ENCODE measurements at regions not wholly inside any gene's neighbourhood (a gene's known extent, or its start where the extent isn't known, plus 50 kb on each side); places are given as distances from the start of the nearest gene placed in this dataset.
A peak's percentile ranks its signal among the peaks of the same experiment; 100 is the strongest.

DNA sequence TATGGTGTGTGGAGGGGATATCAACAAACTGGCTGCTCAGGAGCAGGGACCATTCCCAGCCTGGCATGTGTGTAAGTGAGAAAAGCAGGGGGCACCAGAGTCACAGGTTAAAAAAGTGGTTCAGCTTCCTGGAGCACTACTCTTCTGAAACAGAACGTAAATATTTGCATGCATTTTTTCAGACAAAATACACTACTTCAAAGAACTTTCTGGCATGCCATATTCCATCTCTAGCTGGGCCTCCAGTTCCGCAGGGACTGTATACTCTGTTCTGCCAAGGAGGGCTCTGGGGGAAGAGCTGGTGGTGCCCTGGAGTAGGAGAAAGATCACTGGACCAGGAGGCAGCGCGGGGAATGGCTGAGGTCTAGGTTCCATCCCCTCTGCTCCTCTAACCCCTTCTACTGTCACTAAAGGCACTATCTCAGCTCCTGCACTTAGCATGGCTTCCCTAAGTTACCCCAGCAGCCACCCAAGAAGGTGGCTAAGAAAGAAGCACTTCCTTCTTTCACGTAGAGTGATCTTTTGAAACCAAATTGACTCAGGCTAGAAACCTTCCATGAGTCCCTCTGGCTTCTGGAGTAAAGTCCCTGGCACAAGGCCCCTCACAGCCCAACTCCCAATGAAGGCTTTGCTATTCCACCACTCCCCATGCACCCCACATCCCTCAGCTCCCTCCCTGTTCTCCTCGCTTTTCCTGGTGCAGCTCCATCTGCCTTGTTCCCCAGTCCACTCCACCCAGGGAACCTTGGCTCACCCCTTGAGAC lies 57.6 kb upstream of the CABLES1 start:
- peak; percentile 16 for DNase-seq (ENCODE audit: low read depth)
- in situ Hi-C loops (cut with HindIII; ENCODE audit: low pct_unique_long_range_greater_than_20kb, low sequenced_read_pairs) = no loop called here

DNA sequence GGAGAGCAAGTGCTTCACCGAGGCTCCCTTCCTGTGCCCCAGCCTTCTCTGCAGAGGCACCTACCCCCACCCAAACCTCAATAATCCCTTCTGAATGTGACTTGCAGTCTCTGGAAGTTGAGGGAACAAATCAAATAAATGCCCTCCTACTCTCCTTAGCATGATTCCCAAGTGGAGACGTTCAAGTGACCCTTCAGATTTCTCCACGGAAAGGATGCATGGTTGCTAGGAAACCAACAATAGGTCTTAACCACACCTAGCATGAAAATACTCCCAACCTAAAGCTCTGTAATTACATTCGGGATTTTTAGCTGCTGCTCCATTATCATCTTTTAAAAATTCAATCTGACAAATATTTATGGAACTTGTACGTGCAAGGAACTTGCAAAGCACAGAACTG lies 50.2 kb upstream of the CABLES1 start:
- in situ Hi-C loops (cut with HindIII; ENCODE audit: low pct_unique_long_range_greater_than_20kb, low sequenced_read_pairs) = no loop called here
- no peak for DNase-seq (ENCODE audit: low read depth)

Data from Caki2 (cell line).